ENCODE measurements at regions not wholly inside any gene's neighbourhood (a gene's known extent, or its start where the extent isn't known, plus 50 kb on each side); places are given as distances from the start of the nearest gene placed in this dataset.

DNA sequence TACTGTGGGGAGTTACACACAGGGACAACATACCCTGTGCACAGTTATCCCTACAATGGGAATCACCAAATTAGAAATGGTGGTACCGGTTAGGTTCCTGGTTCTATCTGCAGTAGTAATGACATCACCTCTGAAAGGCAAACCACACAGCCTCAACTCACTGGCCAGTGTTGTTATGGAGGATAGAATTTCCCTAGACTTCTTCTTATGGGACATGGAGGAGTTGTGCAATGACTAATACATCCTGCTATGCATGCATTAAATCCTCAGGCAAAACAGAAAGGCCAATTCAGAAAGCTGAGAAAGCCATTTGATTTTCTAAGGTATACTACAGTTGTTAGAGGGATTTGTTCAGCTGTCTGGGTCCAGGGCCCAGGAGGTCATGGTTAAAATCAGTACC, 439.3 kb downstream of the TMX3 start:
- TF ChIP-seq MYC (IDR thresholded peaks at IDR 0.05; ENCODE audit: low read depth, low read length) (no peak), POLR2A (IDR thresholded peaks at IDR 0.05; ENCODE audit: extremely low read depth, insufficient read length) (no peak)
- TF ChIP-seq, protein P1, sequence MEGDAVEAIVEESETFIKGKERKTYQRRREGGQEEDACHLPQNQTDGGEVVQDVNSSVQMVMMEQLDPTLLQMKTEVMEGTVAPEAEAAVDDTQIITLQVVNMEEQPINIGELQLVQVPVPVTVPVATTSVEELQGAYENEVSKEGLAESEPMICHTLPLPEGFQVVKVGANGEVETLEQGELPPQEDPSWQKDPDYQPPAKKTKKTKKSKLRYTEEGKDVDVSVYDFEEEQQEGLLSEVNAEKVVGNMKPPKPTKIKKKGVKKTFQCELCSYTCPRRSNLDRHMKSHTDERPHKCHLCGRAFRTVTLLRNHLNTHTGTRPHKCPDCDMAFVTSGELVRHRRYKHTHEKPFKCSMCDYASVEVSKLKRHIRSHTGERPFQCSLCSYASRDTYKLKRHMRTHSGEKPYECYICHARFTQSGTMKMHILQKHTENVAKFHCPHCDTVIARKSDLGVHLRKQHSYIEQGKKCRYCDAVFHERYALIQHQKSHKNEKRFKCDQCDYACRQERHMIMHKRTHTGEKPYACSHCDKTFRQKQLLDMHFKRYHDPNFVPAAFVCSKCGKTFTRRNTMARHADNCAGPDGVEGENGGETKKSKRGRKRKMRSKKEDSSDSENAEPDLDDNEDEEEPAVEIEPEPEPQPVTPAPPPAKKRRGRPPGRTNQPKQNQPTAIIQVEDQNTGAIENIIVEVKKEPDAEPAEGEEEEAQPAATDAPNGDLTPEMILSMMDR (IDR thresholded peaks at IDR 0.05; ENCODE audit: low read depth, low read length) = no peak
- TF ChIP-seq, protein P2, sequence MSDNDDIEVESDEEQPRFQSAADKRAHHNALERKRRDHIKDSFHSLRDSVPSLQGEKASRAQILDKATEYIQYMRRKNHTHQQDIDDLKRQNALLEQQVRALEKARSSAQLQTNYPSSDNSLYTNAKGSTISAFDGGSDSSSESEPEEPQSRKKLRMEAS (IDR thresholded peaks at IDR 0.05; ENCODE audit: low read depth, low read length) = no peak
